ENCODE measurements at regions not wholly inside any gene's neighbourhood (a gene's known extent, or its start where the extent isn't known, plus 50 kb on each side); places are given as distances from the start of the nearest gene placed in this dataset.

- TF ChIP-seq CTCF (IDR thresholded peaks at IDR 0.05) = no peak
- no peak for TF ChIP-seq POLR2AphosphoS5 (IDR thresholded peaks at IDR 0.05)
- TF ChIP-seq POLR2A (IDR thresholded peaks at IDR 0.05) = no peak
Observed at GRCh38 chr10:109379186-109379585, 544.1 kb downstream of the XPNPEP1 start.

Data from upper lobe of left lung (tissue), 4 donors.